ENCODE measurements at regions not wholly inside any gene's neighbourhood (a gene's known extent, or its start where the extent isn't known, plus 50 kb on each side); places are given as distances from the start of the nearest gene placed in this dataset.

- H3K9me3 ChIP-seq (ENCODE audit: control insufficient read depth, insufficient read depth, low read length), result no peaks in the 10 kb centered on the region
- ATAC-seq, result no peak
- no peaks in the 10 kb centered on the region for H3K27me3 ChIP-seq (ENCODE audit: control insufficient read depth, insufficient read depth, low read length)
- no peak overlapping the region for H3K4me3 ChIP-seq (ENCODE audit: low read length)
- H3K36me3 ChIP-seq (ENCODE audit: control insufficient read depth, insufficient read depth, low read length), result no peaks in the 10 kb centered on the region
- no peak overlapping the region for H3K27ac ChIP-seq (ENCODE audit: low read length)
- Mint-ChIP-seq H3K4me3 (peak overlapping the region; percentile 31), H3K27ac (no peak overlapping the region), H3K9me3 (no peaks in the 10 kb centered on the region), H3K27me3 (ENCODE audit: low read depth in 2 of 2) (peaks cover 0 to 5% of the 10 kb centered on the region in 2 donors), H3K36me3 (no peaks in the 10 kb centered on the region), H3K4me1 (peaks cover 12 to 22% of the 10 kb centered on the region in 2 donors)
- intact Hi-C loops (cut with micrococcal nuclease), result no loop called here
- no peak for DNase-seq
- 100% methylated on average over 3 of the region's 5 CpGs for WGBS (ENCODE audit: insufficient coverage)
- no peaks in the 10 kb centered on the region for H3K4me1 ChIP-seq (ENCODE audit: control insufficient read depth, insufficient read depth, low read length)
- no peak for TF ChIP-seq CTCF (IDR thresholded peaks at IDR 0.05)
Observed at GRCh38 chr1:193463326-193463932, 277.0 kb upstream of the B3GALT2 start.

GRCh38 chr1:193462629-193463320, 276.4 kb upstream of the B3GALT2 start:
- H3K27ac ChIP-seq (ENCODE audit: low read length), result peak overlapping the region; percentile 31
- DNase-seq, result peak in 1 of 2 donors; percentile 55
- H3K36me3 ChIP-seq (ENCODE audit: control insufficient read depth, insufficient read depth, low read length), result no peaks in the 10 kb centered on the region
- Mint-ChIP-seq H3K4me3 (peak overlapping the region; percentile 73), H3K36me3 (no peaks in the 10 kb centered on the region), H3K27ac (peak overlapping the region; percentile 36 to 45), H3K9me3 (no peaks in the 10 kb centered on the region), H3K4me1 (peaks cover 12 to 22% of the 10 kb centered on the region in 2 donors), H3K27me3 (ENCODE audit: low read depth in 2 of 2) (peaks cover 0 to 5% of the 10 kb centered on the region in 2 donors)
- H3K9me3 ChIP-seq (ENCODE audit: control insufficient read depth, insufficient read depth, low read length), result no peaks in the 10 kb centered on the region
- H3K4me1 ChIP-seq (ENCODE audit: control insufficient read depth, insufficient read depth, low read length), result no peaks in the 10 kb centered on the region
- H3K27me3 ChIP-seq (ENCODE audit: control insufficient read depth, insufficient read depth, low read length), result no peaks in the 10 kb centered on the region
- ATAC-seq, result peak in 2 of 3 donors; percentile 57 to 58
- H3K4me3 ChIP-seq (ENCODE audit: low read length), result no peak overlapping the region
- intact Hi-C loops (cut with micrococcal nuclease), result no loop called here
- WGBS (ENCODE audit: insufficient coverage), result 0% methylated on average over 1 of the region's 5 CpGs
- no peak for TF ChIP-seq CTCF (IDR thresholded peaks at IDR 0.05)

GRCh38 chr1:193458628-193459027, 272.2 kb upstream of the B3GALT2 start:
- Mint-ChIP-seq H3K9me3 (no peaks in the 10 kb centered on the region), H3K36me3 (no peaks in the 10 kb centered on the region), H3K4me1 (peaks cover 12 to 22% of the 10 kb centered on the region in 2 donors), H3K4me3 (no peak overlapping the region), H3K27ac (no peak overlapping the region), H3K27me3 (ENCODE audit: low read depth in 2 of 2) (peaks cover 0 to 5% of the 10 kb centered on the region in 2 donors)
- Histone ChIP-seq H3K27ac (ENCODE audit: low read length) (peak overlapping the region; percentile 72), H3K36me3 (ENCODE audit: control insufficient read depth, insufficient read depth, low read length) (no peaks in the 10 kb centered on the region), H3K4me3 (ENCODE audit: low read length) (no peak overlapping the region), H3K9me3 (ENCODE audit: control insufficient read depth, insufficient read depth, low read length) (no peaks in the 10 kb centered on the region), H3K27me3 (ENCODE audit: control insufficient read depth, insufficient read depth, low read length) (no peaks in the 10 kb centered on the region), H3K4me1 (ENCODE audit: control insufficient read depth, insufficient read depth, low read length) (no peaks in the 10 kb centered on the region)
- peak in 1 of 3 donors; percentile 60 for ATAC-seq
- 61% methylated on average over 3 of the region's 5 CpGs for WGBS (ENCODE audit: insufficient coverage)
- no peak for TF ChIP-seq CTCF (IDR thresholded peaks at IDR 0.05)
- peak in 1 of 2 donors; percentile 63 for DNase-seq
- intact Hi-C loops (cut with micrococcal nuclease), result no loop called here

Data from natural killer cell (primary cell).